ENCODE measurements at regions not wholly inside any gene's neighbourhood (a gene's known extent, or its start where the extent isn't known, plus 50 kb on each side); places are given as distances from the start of the nearest gene placed in this dataset.

GRCh38 chr1:59075021-59075420 lies 221.9 kb upstream of the FGGY start:
- no peak for TF ChIP-seq CTCF (IDR thresholded peaks at IDR 0.05)
- TF ChIP-seq POLR2A (IDR thresholded peaks at IDR 0.05): no peak
